ENCODE measurements at regions not wholly inside any gene's neighbourhood (a gene's known extent, or its start where the extent isn't known, plus 50 kb on each side); places are given as distances from the start of the nearest gene placed in this dataset.

GRCh38 chr1:83029050-83029449 is 969.9 kb downstream of the TTLL7 start:
- no peak for DNase-seq (ENCODE audit: low read depth in 2 of 2)

DNA sequence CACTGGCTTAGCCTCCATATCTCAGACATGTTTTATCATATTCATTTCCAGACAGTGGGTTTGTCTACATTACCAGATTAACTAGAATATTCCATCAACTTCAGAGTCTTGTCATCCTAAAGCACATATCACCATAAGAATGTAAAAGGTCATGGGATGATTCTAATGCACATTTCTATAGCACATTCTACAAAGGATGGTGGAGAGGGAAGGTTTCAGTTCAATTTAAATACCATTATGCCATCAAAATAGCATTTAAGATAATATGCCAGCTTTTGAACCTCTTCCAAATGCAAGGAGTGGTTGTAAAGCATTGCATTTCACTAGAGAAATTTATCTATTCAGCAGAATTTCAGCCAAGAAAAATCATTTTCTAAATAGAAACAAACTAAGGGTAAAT is 970.5 kb downstream of the TTLL7 start:
- no peak for DNase-seq (ENCODE audit: low read depth in 2 of 2)

- DNase-seq (ENCODE audit: low read depth in 2 of 2): no peak
Observed at GRCh38 chr1:83027511-83027910, 971.4 kb downstream of the TTLL7 start.

DNA sequence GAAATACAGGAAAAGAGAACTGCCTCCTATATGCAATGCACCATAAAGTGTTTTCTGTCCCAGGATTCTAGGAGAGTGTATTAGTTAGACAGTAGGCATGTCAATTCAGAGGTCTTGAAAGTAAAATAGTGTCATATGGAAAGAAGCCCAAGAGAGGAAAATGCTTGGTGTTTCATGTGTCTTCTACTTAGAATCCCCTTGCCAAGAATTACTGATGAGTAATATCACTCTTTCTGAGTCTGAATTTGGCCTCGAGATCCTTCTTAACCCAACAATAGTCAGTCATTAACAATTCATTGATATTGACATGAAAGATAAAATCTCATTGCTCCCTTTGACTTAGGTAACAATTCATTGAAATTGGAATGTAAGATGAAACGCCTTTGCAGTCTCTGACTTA is 972.2 kb downstream of the TTLL7 start:
- DNase-seq (ENCODE audit: low read depth in 2 of 2): no peak

GRCh38 chr1:83024251-83024767 is 974.6 kb downstream of the TTLL7 start:
- DNase-seq (ENCODE audit: low read depth in 2 of 2): no peak

DNA sequence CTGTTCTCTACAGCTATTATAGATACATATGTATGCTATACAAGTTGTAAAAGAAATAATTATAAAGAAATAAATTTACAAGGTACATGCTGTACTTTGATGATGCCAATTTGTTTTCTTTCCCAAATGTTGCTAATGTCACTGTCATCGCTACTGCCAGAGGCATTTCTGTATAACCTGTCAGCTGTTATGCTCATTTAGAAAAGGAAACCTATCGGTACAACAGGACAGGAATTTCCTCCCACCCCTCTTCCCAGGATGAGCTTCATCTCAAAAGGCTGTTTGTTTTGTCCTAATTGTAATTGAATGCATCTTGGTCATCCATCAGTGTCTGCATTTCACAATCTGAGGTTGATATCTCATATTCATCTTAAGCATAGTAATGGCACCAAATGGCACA is 975.7 kb downstream of the TTLL7 start:
- no peak for DNase-seq (ENCODE audit: low read depth in 2 of 2)

- DNase-seq (ENCODE audit: low read depth in 2 of 2): no peak
Observed at GRCh38 chr1:83022206-83022605, 976.7 kb downstream of the TTLL7 start.

GRCh38 chr1:83017701-83018100 is 981.2 kb downstream of the TTLL7 start:
- DNase-seq (ENCODE audit: low read depth in 2 of 2): no peak

DNA sequence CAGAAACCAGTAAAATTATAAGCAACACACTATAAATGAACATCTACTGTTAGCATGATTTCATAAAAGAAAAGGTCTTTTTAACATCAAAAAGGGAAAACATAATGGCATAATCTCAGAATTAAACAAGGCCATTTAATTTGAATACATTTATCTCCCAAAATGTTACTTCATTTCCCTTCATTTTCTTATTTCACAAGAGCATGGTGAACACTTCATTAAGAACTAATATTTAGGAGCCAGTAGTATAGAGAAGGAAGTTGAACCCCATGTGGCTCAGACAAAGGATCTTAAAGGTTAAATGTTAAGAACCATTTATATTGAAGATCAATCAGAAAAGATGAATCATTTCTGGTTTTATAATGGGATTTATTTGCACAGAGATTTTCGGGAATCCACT is 981.7 kb downstream of the TTLL7 start:
- no peak for DNase-seq (ENCODE audit: low read depth in 2 of 2)

- no peak for DNase-seq (ENCODE audit: low read depth in 2 of 2)
Observed at GRCh38 chr1:83016354-83016849, 982.5 kb downstream of the TTLL7 start.

GRCh38 chr1:83015163-83015562 is 983.8 kb downstream of the TTLL7 start:
- no peak for DNase-seq (ENCODE audit: low read depth in 2 of 2)

DNA sequence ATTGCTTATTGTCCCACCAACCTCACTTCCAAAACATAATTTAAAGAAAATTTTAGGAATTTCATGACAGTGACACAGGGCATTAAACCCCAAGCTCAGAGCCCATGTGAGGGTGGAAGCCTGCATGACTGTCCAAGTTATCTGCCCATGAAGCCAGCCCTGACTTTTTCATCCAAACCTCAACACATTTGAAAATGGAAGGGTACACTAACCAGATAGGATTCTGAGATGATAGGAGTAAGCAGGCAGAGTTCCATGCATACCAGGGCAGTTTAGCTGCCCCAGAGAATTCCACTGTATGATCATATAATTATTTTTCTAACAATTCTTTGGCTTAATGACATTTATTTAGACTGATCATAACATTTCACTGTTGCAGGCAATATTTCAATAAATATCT is 986.0 kb downstream of the TTLL7 start:
- no peak for DNase-seq (ENCODE audit: low read depth in 2 of 2)

GRCh38 chr1:83011265-83011664 is 987.7 kb downstream of the TTLL7 start:
- no peak for DNase-seq (ENCODE audit: low read depth in 2 of 2)

GRCh38 chr1:83006271-83006670 is 992.7 kb downstream of the TTLL7 start:
- no peak for DNase-seq (ENCODE audit: low read depth in 2 of 2)

- DNase-seq (ENCODE audit: low read depth in 2 of 2): no peak
Observed at GRCh38 chr1:83000286-83000685, 998.6 kb downstream of the TTLL7 start.

GRCh38 chr1:82995951-82996350 is 1003.0 kb downstream of the TTLL7 start:
- DNase-seq (ENCODE audit: low read depth in 2 of 2): no peak

- DNase-seq (ENCODE audit: low read depth in 2 of 2): no peak
Observed at GRCh38 chr1:82994616-82995263, 1004.2 kb downstream of the TTLL7 start.

GRCh38 chr1:82991569-82991968 is 1007.4 kb downstream of the TTLL7 start:
- DNase-seq (ENCODE audit: low read depth in 2 of 2): no peak

- no peak for DNase-seq (ENCODE audit: low read depth in 2 of 2)
Observed at GRCh38 chr1:82979593-82980236, 1019.2 kb downstream of the TTLL7 start.

GRCh38 chr1:82978461-82979324 is 1020.2 kb downstream of the TTLL7 start:
- no peak for DNase-seq (ENCODE audit: low read depth in 2 of 2)

DNA sequence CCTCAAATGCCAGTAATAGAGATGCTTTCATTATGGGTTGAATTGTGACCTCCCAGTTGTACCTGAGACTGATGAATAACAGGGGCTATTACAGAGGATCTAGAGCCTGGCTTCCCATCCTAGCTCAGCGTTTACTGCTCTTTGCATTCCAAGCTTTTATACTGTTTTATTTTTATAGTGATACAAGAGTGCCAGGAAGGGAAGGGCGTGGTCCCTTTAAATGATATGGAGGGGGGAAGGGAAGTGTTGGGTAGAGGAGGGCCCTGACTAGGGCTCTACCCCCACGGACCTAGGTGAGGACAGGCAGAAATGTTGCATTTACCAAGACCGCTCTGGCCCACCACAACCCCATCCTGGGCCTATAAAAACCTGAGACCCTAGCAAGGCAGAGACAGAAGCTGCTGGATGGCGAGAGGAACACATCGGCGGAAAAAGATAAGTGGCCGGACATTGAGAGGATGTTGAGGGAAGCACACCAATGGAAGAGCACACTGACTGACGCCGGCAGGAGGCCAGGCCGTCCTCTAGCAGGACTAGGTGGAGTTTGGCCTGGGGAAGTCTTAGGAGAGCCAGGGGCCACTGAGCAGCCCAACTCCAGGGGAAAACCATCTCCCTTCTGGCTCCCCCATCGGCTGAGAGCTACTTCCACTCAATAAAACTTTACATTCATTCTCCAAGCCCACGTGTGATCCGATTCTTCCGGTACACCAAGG is 1025.9 kb downstream of the TTLL7 start:
- no peak for DNase-seq (ENCODE audit: low read depth in 2 of 2)

DNA sequence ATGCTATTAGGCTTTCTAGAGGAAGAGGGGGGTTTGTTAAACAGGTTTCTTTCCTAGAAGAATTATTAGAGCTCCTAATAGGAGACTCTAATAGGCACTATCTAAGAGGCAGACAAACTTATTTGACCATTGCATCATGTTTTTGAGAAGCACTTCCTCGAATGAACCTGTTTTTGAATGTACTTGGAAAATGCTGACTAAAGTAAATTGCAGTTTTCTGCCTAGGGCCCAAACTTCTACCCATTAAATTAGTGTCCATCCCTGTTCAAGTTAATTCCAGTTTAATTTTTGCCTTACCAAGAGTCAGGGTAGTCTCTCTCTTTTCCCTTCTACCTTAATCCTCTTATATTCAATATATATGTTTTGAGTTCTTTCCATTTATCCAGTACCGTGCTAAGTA is 1029.6 kb downstream of the TTLL7 start:
- DNase-seq (ENCODE audit: low read depth in 2 of 2): no peak

All from stimulated activated CD8-positive, alpha-beta memory T cell treated with anti-CD3 and anti-CD28 coated beads, Interleukin-15, amount 100 ng/mL, for 4 hours (primary cell).